ENCODE measurements at regions not wholly inside any gene's neighbourhood (a gene's known extent, or its start where the extent isn't known, plus 50 kb on each side); places are given as distances from the start of the nearest gene placed in this dataset.

DNA sequence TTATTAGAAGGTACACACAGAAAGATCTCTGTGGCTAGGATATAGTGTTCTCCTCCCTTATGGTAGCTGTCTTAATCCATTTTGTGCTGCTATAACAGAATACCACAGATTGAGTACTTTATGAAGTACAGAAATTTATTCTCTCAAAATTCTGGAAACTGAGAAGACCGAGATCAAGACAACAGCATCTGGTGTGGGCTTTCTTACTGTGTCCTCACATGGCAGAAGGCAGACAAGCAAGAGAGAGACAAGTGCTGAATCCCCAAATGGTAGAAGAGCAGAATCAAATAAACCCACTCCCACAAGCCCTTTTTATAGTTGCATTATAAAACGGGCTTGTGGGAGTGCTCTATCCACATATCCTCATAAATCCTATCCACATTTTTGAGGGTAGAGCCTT lies 373.1 kb downstream of the GABRG1 start:
- Histone ChIP-seq H3K9ac (replicated peaks; ENCODE audit: extremely low read depth, insufficient read depth, low read length) (no peak overlapping the region), H3K27me3 (ENCODE audit: control insufficient read depth in 2 of 2, insufficient read depth in 2 of 2, low read length in 2 of 2) (no peaks in the 10 kb centered on the region), H3K4me3 (replicated peaks in 1 of 3; ENCODE audit: insufficient read depth in 1 of 3, low read depth in 1 of 3, low read length in 3 of 3) (no peak overlapping the region), H4K20me1 (replicated peaks; ENCODE audit: control insufficient read depth, extremely low read depth, insufficient read depth, low read length) (no peaks in the 10 kb centered on the region), H3K4me1 (ENCODE audit: control insufficient read depth, extremely low read depth, insufficient read depth, low read length) (no peaks in the 10 kb centered on the region), H3K27ac (ENCODE audit: insufficient read depth, low read depth, low read length) (no peak overlapping the region), H3K4me2 (ENCODE audit: insufficient read depth, low read length) (no peak overlapping the region), H3K9me1 (replicated peaks; ENCODE audit: control insufficient read depth, extremely low read depth, insufficient read depth, low read length) (no peaks in the 10 kb centered on the region), H2AFZ (ENCODE audit: low read depth, low read length) (no peak overlapping the region), H3K79me2 (ENCODE audit: control insufficient read depth, insufficient read depth, low read length) (no peaks in the 10 kb centered on the region), H3K9me3 (replicated peaks; ENCODE audit: control insufficient read depth, insufficient read depth, low read length) (no peaks in the 10 kb centered on the region), H3K36me3 (ENCODE audit: control insufficient read depth in 2 of 2, extremely low read depth in 1 of 2, insufficient read depth in 2 of 2, low read length in 2 of 2) (no peaks in the 10 kb centered on the region)
- TF ChIP-seq, protein P1, sequence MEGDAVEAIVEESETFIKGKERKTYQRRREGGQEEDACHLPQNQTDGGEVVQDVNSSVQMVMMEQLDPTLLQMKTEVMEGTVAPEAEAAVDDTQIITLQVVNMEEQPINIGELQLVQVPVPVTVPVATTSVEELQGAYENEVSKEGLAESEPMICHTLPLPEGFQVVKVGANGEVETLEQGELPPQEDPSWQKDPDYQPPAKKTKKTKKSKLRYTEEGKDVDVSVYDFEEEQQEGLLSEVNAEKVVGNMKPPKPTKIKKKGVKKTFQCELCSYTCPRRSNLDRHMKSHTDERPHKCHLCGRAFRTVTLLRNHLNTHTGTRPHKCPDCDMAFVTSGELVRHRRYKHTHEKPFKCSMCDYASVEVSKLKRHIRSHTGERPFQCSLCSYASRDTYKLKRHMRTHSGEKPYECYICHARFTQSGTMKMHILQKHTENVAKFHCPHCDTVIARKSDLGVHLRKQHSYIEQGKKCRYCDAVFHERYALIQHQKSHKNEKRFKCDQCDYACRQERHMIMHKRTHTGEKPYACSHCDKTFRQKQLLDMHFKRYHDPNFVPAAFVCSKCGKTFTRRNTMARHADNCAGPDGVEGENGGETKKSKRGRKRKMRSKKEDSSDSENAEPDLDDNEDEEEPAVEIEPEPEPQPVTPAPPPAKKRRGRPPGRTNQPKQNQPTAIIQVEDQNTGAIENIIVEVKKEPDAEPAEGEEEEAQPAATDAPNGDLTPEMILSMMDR (IDR thresholded peaks at IDR 0.05; ENCODE audit: extremely low read depth in 1 of 2, insufficient read depth in 1 of 2, low read depth in 1 of 2, low read length in 2 of 2) = no peak
- TF ChIP-seq GATA2 (IDR thresholded peaks at IDR 0.05; ENCODE audit: insufficient read depth, insufficient read length, low read depth, low read length) (no peak), FOS (IDR thresholded peaks at IDR 0.05; ENCODE audit: borderline replicate concordance, insufficient read depth, low read length) (no peak), EZH2 (IDR thresholded peaks at IDR 0.05; ENCODE audit: borderline replicate concordance, low read depth, low read length, severe bottlenecking) (no peak), MYC (IDR thresholded peaks at IDR 0.05; ENCODE audit: low read depth, low read length) (no peak), JUN (IDR thresholded peaks at IDR 0.05; ENCODE audit: borderline replicate concordance, insufficient read depth, insufficient read length, low read depth) (no peak), POLR2AphosphoS5 (IDR thresholded peaks at IDR 0.05; ENCODE audit: insufficient read depth, low read depth, low read length) (no peak), POLR2A (IDR thresholded peaks at IDR 0.05; ENCODE audit: low read depth, low read length) (no peak)
- TF ChIP-seq, protein P2, sequence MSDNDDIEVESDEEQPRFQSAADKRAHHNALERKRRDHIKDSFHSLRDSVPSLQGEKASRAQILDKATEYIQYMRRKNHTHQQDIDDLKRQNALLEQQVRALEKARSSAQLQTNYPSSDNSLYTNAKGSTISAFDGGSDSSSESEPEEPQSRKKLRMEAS (IDR thresholded peaks at IDR 0.05; ENCODE audit: insufficient read depth, insufficient read length) = no peak
- no TSS peak for BruUV-seq (replicated peaks)
- CTCF ChIA-PET = no interaction called here
- FAIRE-seq = no peak
- POLR2A ChIA-PET = no interaction called here
- intact Hi-C loops (cut with micrococcal nuclease) = no loop called here
- dilution Hi-C loops (cut with MboI; ENCODE audit: extremely low pct_ligation_motif_present, low sequenced_read_pairs) = no loop called here
- no peak for DNase-seq (ENCODE audit: low read depth, low spot score)

Data from endothelial cell of umbilical vein (primary cell).